ENCODE measurements at regions not wholly inside any gene's neighbourhood (a gene's known extent, or its start where the extent isn't known, plus 50 kb on each side); places are given as distances from the start of the nearest gene placed in this dataset.

GRCh38 chr2:156826341-156826933, 390.3 kb downstream of the GPD2 start:
- Mint-ChIP-seq H3K36me3 (ENCODE audit: low read depth) (no peaks in the 10 kb centered on the region), H3K27me3 (ENCODE audit: low read depth) (no peaks in the 10 kb centered on the region), H3K4me1 (ENCODE audit: low read depth) (no peaks in the 10 kb centered on the region), H3K9me3 (ENCODE audit: insufficient read depth) (no peaks in the 10 kb centered on the region), H3K4me3 (no peak overlapping the region), H3K27ac (no peak overlapping the region)
- ATAC-seq (no peak), DNase-seq (no peak)
- ChIA-PET POLR2A (no interaction called here), CTCF (no interaction called here)

GRCh38 chr2:156834431-156834830, 398.3 kb downstream of the GPD2 start:
- no peaks in the 10 kb centered on the region for H3K36me3 Mint-ChIP-seq (ENCODE audit: low read depth)
- no peaks in the 10 kb centered on the region for H3K9me3 Mint-ChIP-seq (ENCODE audit: insufficient read depth)
- DNase-seq (no peak), ATAC-seq (no peak)
- POLR2A ChIA-PET, result no interaction called here
- H3K4me3 Mint-ChIP-seq, result no peak overlapping the region
- CTCF ChIA-PET, result no interaction called here
- no peaks in the 10 kb centered on the region for H3K4me1 Mint-ChIP-seq (ENCODE audit: low read depth)
- peaks cover 2% of the 10 kb centered on the region for H3K27me3 Mint-ChIP-seq (ENCODE audit: low read depth)
- no peak overlapping the region for H3K27ac Mint-ChIP-seq

- POLR2A ChIA-PET, result no interaction called here
- DNase-seq, result no peak
- ATAC-seq, result no peak
- H3K4me3 Mint-ChIP-seq, result no peak overlapping the region
- peaks cover 2% of the 10 kb centered on the region for H3K27me3 Mint-ChIP-seq (ENCODE audit: low read depth)
- H3K36me3 Mint-ChIP-seq (ENCODE audit: low read depth), result no peaks in the 10 kb centered on the region
- no peaks in the 10 kb centered on the region for H3K4me1 Mint-ChIP-seq (ENCODE audit: low read depth)
- no peak overlapping the region for H3K27ac Mint-ChIP-seq
- no peaks in the 10 kb centered on the region for H3K9me3 Mint-ChIP-seq (ENCODE audit: insufficient read depth)
- CTCF ChIA-PET, result no interaction called here
These were observed 401.6 kb downstream of the GPD2 start for GRCh38 chr2:156837635-156838370.

- Mint-ChIP-seq H3K4me3 (no peak overlapping the region), H3K9me3 (ENCODE audit: insufficient read depth) (no peaks in the 10 kb centered on the region), H3K4me1 (ENCODE audit: low read depth) (no peaks in the 10 kb centered on the region), H3K27ac (no peak overlapping the region), H3K27me3 (ENCODE audit: low read depth) (no peaks in the 10 kb centered on the region), H3K36me3 (ENCODE audit: low read depth) (no peaks in the 10 kb centered on the region)
- no peak for DNase-seq
- ChIA-PET POLR2A (no interaction called here), CTCF (no interaction called here)
- ATAC-seq, result no peak
These were observed 405.1 kb downstream of the GPD2 start for GRCh38 chr2:156841321-156841720.

GRCh38 chr2:156845806-156846558, 409.8 kb downstream of the GPD2 start:
- Mint-ChIP-seq H3K4me3 (no peak overlapping the region), H3K27me3 (ENCODE audit: low read depth) (no peaks in the 10 kb centered on the region), H3K27ac (no peak overlapping the region)

GRCh38 chr2:156852210-156852609, 405.3 kb upstream of the GALNT5 start:
- no peaks in the 10 kb centered on the region for H3K36me3 Mint-ChIP-seq (ENCODE audit: low read depth)
- H3K27me3 Mint-ChIP-seq (ENCODE audit: low read depth), result no peaks in the 10 kb centered on the region
- no peak overlapping the region for H3K4me3 Mint-ChIP-seq
- POLR2A ChIA-PET, result no interaction called here
- no peaks in the 10 kb centered on the region for H3K4me1 Mint-ChIP-seq (ENCODE audit: low read depth)
- ATAC-seq (no peak), DNase-seq (no peak)
- H3K27ac Mint-ChIP-seq, result no peak overlapping the region
- no peaks in the 10 kb centered on the region for H3K9me3 Mint-ChIP-seq (ENCODE audit: insufficient read depth)
- CTCF ChIA-PET, result interaction anchor here (0.9 kb wide), 1 partner anchor 17 kb away, joined by 4 read pairs; no protein-coding TSS in a partner anchor

More at GRCh38 chr2:156845806-156846558, 409.8 kb downstream of the GPD2 start:
- POLR2A ChIA-PET, result no interaction called here
- Mint-ChIP-seq H3K9me3 (ENCODE audit: insufficient read depth) (no peaks in the 10 kb centered on the region), H3K36me3 (ENCODE audit: low read depth) (no peaks in the 10 kb centered on the region), H3K4me1 (ENCODE audit: low read depth) (no peaks in the 10 kb centered on the region)
- no peak for ATAC-seq
- CTCF ChIA-PET, result no interaction called here
- no peak for DNase-seq

- no peaks in the 10 kb centered on the region for H3K4me1 Mint-ChIP-seq (ENCODE audit: low read depth)
- no peak overlapping the region for H3K27ac Mint-ChIP-seq
- H3K27me3 Mint-ChIP-seq (ENCODE audit: low read depth), result no peaks in the 10 kb centered on the region
- no peaks in the 10 kb centered on the region for H3K9me3 Mint-ChIP-seq (ENCODE audit: insufficient read depth)
- CTCF ChIA-PET, result interaction anchor here (0.9 kb wide), 1 partner anchor 16 kb away, joined by 4 read pairs; no protein-coding TSS in a partner anchor
- ATAC-seq, result no peak
- H3K4me3 Mint-ChIP-seq, result no peak overlapping the region
- POLR2A ChIA-PET, result no interaction called here
- H3K36me3 Mint-ChIP-seq (ENCODE audit: low read depth), result no peaks in the 10 kb centered on the region
- no peak for DNase-seq
These were observed 404.8 kb upstream of the GALNT5 start for GRCh38 chr2:156852681-156853080.

- Mint-ChIP-seq H3K27me3 (ENCODE audit: low read depth) (no peaks in the 10 kb centered on the region), H3K36me3 (ENCODE audit: low read depth) (no peaks in the 10 kb centered on the region), H3K4me1 (ENCODE audit: low read depth) (no peaks in the 10 kb centered on the region), H3K9me3 (ENCODE audit: insufficient read depth) (no peaks in the 10 kb centered on the region), H3K27ac (no peak overlapping the region), H3K4me3 (no peak overlapping the region)
- ATAC-seq (no peak), DNase-seq (no peak)
- ChIA-PET CTCF (no interaction called here), POLR2A (no interaction called here)
These were observed 393.2 kb upstream of the GALNT5 start for GRCh38 chr2:156864325-156864724.

GRCh38 chr2:156864753-156865152, 392.8 kb upstream of the GALNT5 start:
- H3K36me3 Mint-ChIP-seq (ENCODE audit: low read depth), result no peaks in the 10 kb centered on the region
- POLR2A ChIA-PET, result no interaction called here
- H3K9me3 Mint-ChIP-seq (ENCODE audit: insufficient read depth), result no peaks in the 10 kb centered on the region
- no peak for ATAC-seq
- H3K4me1 Mint-ChIP-seq (ENCODE audit: low read depth), result no peaks in the 10 kb centered on the region
- no peaks in the 10 kb centered on the region for H3K27me3 Mint-ChIP-seq (ENCODE audit: low read depth)
- H3K27ac Mint-ChIP-seq, result no peak overlapping the region
- CTCF ChIA-PET, result no interaction called here
- no peak overlapping the region for H3K4me3 Mint-ChIP-seq
- DNase-seq, result no peak

GRCh38 chr2:156867201-156867600, 390.3 kb upstream of the GALNT5 start:
- no peak for DNase-seq
- Mint-ChIP-seq H3K4me1 (ENCODE audit: low read depth) (no peaks in the 10 kb centered on the region), H3K9me3 (ENCODE audit: insufficient read depth) (no peaks in the 10 kb centered on the region), H3K27ac (no peak overlapping the region), H3K36me3 (ENCODE audit: low read depth) (no peaks in the 10 kb centered on the region), H3K27me3 (ENCODE audit: low read depth) (no peaks in the 10 kb centered on the region), H3K4me3 (no peak overlapping the region)
- ATAC-seq, result no peak
- CTCF ChIA-PET, result no interaction called here
- POLR2A ChIA-PET, result no interaction called here

- Mint-ChIP-seq H3K4me1 (ENCODE audit: low read depth) (no peaks in the 10 kb centered on the region), H3K27me3 (ENCODE audit: low read depth) (peaks cover 2% of the 10 kb centered on the region), H3K9me3 (ENCODE audit: insufficient read depth) (no peaks in the 10 kb centered on the region), H3K4me3 (no peak overlapping the region), H3K36me3 (ENCODE audit: low read depth) (no peaks in the 10 kb centered on the region), H3K27ac (no peak overlapping the region)
- no peak for ATAC-seq
- DNase-seq, result no peak
- ChIA-PET POLR2A (no interaction called here), CTCF (no interaction called here)
These were observed 382.8 kb upstream of the GALNT5 start for GRCh38 chr2:156874707-156875106.

GRCh38 chr2:156883804-156884203, 373.7 kb upstream of the GALNT5 start:
- H3K27me3 Mint-ChIP-seq (ENCODE audit: low read depth), result peaks cover 10% of the 10 kb centered on the region
- DNase-seq (no peak), ATAC-seq (no peak)
- H3K9me3 Mint-ChIP-seq (ENCODE audit: insufficient read depth), result no peaks in the 10 kb centered on the region
- no peaks in the 10 kb centered on the region for H3K4me1 Mint-ChIP-seq (ENCODE audit: low read depth)
- H3K4me3 Mint-ChIP-seq, result no peak overlapping the region
- POLR2A ChIA-PET, result no interaction called here
- CTCF ChIA-PET, result no interaction called here
- no peak overlapping the region for H3K27ac Mint-ChIP-seq
- no peaks in the 10 kb centered on the region for H3K36me3 Mint-ChIP-seq (ENCODE audit: low read depth)
